NCI-H1436 treated with DMSO at 0.1 percent for 48 hours (cell line): ENCODE measurements at regions not wholly inside any gene's neighbourhood (a gene's known extent, or its start where the extent isn't known, plus 50 kb on each side); places are given as distances from the start of the nearest gene placed in this dataset.
"Not testable (repeated sequence)": the region's sequence is repeated elsewhere in the genome, so short reads cannot be mapped to it uniquely, and the experiment has no call there.

Source experiments
- DNase-seq: peaks from one replicate; lab custom pipeline; 2025; lab: John Stamatoyannopoulos, UW

GRCh38 chr6:48512390-48512789 is 401.4 kb upstream of the PTCHD4 start:
- DNase-seq, result no peak

GRCh38 chr6:48511378-48511777 is 400.4 kb upstream of the PTCHD4 start:
- DNase-seq, result no peak

- DNase-seq, result no peak
These were observed 394.6 kb upstream of the PTCHD4 start for GRCh38 chr6:48505621-48506020.

GRCh38 chr6:48493432-48493831 is 382.4 kb upstream of the PTCHD4 start:
- DNase-seq, result not testable (repeated sequence)

- DNase-seq, result no peak
These were observed 379.7 kb upstream of the PTCHD4 start for GRCh38 chr6:48490658-48491057.

GRCh38 chr6:48486876-48487275 is 375.9 kb upstream of the PTCHD4 start:
- DNase-seq, result no peak

- DNase-seq, result no peak
These were observed 375.4 kb upstream of the PTCHD4 start for GRCh38 chr6:48486373-48486772.

GRCh38 chr6:48476257-48476656 is 365.3 kb upstream of the PTCHD4 start:
- no peak for DNase-seq

GRCh38 chr6:48475275-48475674 is 364.3 kb upstream of the PTCHD4 start:
- DNase-seq, result no peak

GRCh38 chr6:48474830-48475229 is 363.8 kb upstream of the PTCHD4 start:
- DNase-seq, result no peak

- no peak for DNase-seq
These were observed 363.1 kb upstream of the PTCHD4 start for GRCh38 chr6:48474136-48474535.

GRCh38 chr6:48472535-48472934 is 361.5 kb upstream of the PTCHD4 start:
- no peak for DNase-seq

- no peak for DNase-seq
These were observed 361.1 kb upstream of the PTCHD4 start for GRCh38 chr6:48472091-48472490.

- DNase-seq, result no peak
These were observed 360.3 kb upstream of the PTCHD4 start for GRCh38 chr6:48471326-48471725.

- no peak for DNase-seq
These were observed 338.0 kb upstream of the PTCHD4 start for GRCh38 chr6:48449002-48449401.

- no peak for DNase-seq
These were observed 336.3 kb upstream of the PTCHD4 start for GRCh38 chr6:48447251-48447650.

GRCh38 chr6:48429610-48430009 is 318.6 kb upstream of the PTCHD4 start:
- no peak for DNase-seq

- peak; percentile 84 for DNase-seq
These were observed 318.0 kb upstream of the PTCHD4 start for GRCh38 chr6:48429021-48429420.

GRCh38 chr6:48426636-48427035 is 315.6 kb upstream of the PTCHD4 start:
- DNase-seq, result no peak

- no peak for DNase-seq
These were observed 312.8 kb upstream of the PTCHD4 start for GRCh38 chr6:48423640-48424365.

- DNase-seq, result no peak
These were observed 309.0 kb upstream of the PTCHD4 start for GRCh38 chr6:48419992-48420391.

- DNase-seq, result no peak
These were observed 306.9 kb upstream of the PTCHD4 start for GRCh38 chr6:48417927-48418326.

GRCh38 chr6:48412656-48413055 is 301.7 kb upstream of the PTCHD4 start:
- DNase-seq, result no peak

GRCh38 chr6:48404927-48405326 is 293.9 kb upstream of the PTCHD4 start:
- DNase-seq, result no peak
